BE2C (cell line): ENCODE measurements at regions not wholly inside any gene's neighbourhood (a gene's known extent, or its start where the extent isn't known, plus 50 kb on each side); places are given as distances from the start of the nearest gene placed in this dataset.

Experiments
- DNase-seq: peaks from one replicate; pipeline ENCODE4 v3.0.0-alpha.2; 2020
- H3K27me3 ChIP-seq: fragments of 250-450 bp; sonication (Bioruptor Pico); 2 replicates; pipeline ENCODE4 v1.5.1; 2020; ENCODE audit warnings: mild to moderate bottlenecking
- H3K36me3 ChIP-seq: fragments of 250-450 bp; sonication (Bioruptor Pico); 2 replicates; pipeline ENCODE4 v1.5.1; 2020; ENCODE audit warnings: mild to moderate bottlenecking
- H3K4me1 ChIP-seq: fragments of 250-450 bp; sonication (Bioruptor Pico); 2 replicates; pipeline ENCODE4 v1.5.1; 2020
- H3K4me3 ChIP-seq: 2 replicates; pipeline ENCODE4 v1.5.1; 2011; ENCODE audit warnings: low read depth, low read length
- H3K9me3 ChIP-seq: fragments of 250-450 bp; sonication (Bioruptor Pico); 2 replicates; pipeline ENCODE4 v1.5.1; 2020
- TF ChIP-seq, protein P1 (sequence below): IDR thresholded peaks from 2 replicates; pipeline ENCODE4 v1.5.1; 2012; ENCODE audit warnings: mild to moderate bottlenecking, low read depth, low read length

- Histone ChIP-seq H3K4me3 (no peak overlapping the region), H3K4me1 (no peaks in the 10 kb centered on the region), H3K36me3 (no peaks in the 10 kb centered on the region), H3K27me3 (no peaks in the 10 kb centered on the region), H3K9me3 (no peaks in the 10 kb centered on the region)
- TF ChIP-seq, protein P1, sequence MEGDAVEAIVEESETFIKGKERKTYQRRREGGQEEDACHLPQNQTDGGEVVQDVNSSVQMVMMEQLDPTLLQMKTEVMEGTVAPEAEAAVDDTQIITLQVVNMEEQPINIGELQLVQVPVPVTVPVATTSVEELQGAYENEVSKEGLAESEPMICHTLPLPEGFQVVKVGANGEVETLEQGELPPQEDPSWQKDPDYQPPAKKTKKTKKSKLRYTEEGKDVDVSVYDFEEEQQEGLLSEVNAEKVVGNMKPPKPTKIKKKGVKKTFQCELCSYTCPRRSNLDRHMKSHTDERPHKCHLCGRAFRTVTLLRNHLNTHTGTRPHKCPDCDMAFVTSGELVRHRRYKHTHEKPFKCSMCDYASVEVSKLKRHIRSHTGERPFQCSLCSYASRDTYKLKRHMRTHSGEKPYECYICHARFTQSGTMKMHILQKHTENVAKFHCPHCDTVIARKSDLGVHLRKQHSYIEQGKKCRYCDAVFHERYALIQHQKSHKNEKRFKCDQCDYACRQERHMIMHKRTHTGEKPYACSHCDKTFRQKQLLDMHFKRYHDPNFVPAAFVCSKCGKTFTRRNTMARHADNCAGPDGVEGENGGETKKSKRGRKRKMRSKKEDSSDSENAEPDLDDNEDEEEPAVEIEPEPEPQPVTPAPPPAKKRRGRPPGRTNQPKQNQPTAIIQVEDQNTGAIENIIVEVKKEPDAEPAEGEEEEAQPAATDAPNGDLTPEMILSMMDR = no peak
- no peak for DNase-seq
These were observed 56.5 kb upstream of the PPFIA2 start for GRCh38 chr12:81815611-81816010.

GRCh38 chr12:81811778-81812125 lies 52.6 kb upstream of the PPFIA2 start:
- Histone ChIP-seq H3K4me1 (no peaks in the 10 kb centered on the region), H3K27me3 (no peaks in the 10 kb centered on the region), H3K36me3 (no peaks in the 10 kb centered on the region), H3K9me3 (no peaks in the 10 kb centered on the region), H3K4me3 (no peak overlapping the region)
- TF ChIP-seq, protein P1 = no peak
- no peak for DNase-seq

DNA sequence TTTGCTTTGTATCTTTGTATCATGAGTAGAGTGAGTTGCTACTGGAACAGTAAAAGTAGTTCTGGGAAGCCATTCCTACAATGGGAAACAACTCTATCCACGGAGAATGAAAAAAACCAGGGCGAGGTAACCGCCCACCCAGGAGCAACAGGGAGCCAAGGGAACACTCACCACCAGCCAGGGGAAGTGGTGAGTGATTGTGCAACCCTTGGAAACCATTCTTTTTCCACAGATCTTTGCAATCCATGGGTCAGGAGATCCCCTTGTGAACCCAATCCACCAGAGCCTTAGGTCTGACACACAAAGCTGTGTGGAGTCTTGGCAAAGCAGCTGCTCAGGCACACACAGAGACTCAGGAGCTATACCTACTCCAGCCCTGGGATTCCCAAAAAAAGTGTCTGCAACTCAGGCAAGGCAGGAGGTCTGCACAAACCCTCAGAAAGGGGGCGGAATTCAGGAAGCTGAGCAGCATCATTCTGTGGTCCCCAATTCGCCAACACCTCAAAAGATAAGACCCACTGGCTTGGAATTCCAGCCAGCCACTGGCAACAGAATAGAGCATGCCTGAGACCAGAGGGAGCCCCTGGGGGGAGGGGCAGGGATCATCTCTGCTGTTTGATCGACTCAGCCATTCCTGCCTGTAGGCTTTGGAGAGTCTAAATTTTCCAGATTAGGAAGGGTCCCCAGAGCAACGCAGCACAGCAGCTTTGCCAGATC lies 52.1 kb upstream of the PPFIA2 start:
- no peak overlapping the region for H3K4me3 ChIP-seq
- H3K4me1 ChIP-seq = no peaks in the 10 kb centered on the region
- DNase-seq = no peak
- no peaks in the 10 kb centered on the region for H3K9me3 ChIP-seq
- no peaks in the 10 kb centered on the region for H3K27me3 ChIP-seq
- TF ChIP-seq, protein P1 = no peak
- H3K36me3 ChIP-seq = no peaks in the 10 kb centered on the region

- Histone ChIP-seq H3K36me3 (no peaks in the 10 kb centered on the region), H3K4me1 (no peaks in the 10 kb centered on the region), H3K4me3 (no peak overlapping the region), H3K27me3 (no peaks in the 10 kb centered on the region), H3K9me3 (no peaks in the 10 kb centered on the region)
- TF ChIP-seq, protein P1 = no peak
- DNase-seq = no peak
These were observed 50.9 kb upstream of the PPFIA2 start for GRCh38 chr12:81809829-81810595.

DNA sequence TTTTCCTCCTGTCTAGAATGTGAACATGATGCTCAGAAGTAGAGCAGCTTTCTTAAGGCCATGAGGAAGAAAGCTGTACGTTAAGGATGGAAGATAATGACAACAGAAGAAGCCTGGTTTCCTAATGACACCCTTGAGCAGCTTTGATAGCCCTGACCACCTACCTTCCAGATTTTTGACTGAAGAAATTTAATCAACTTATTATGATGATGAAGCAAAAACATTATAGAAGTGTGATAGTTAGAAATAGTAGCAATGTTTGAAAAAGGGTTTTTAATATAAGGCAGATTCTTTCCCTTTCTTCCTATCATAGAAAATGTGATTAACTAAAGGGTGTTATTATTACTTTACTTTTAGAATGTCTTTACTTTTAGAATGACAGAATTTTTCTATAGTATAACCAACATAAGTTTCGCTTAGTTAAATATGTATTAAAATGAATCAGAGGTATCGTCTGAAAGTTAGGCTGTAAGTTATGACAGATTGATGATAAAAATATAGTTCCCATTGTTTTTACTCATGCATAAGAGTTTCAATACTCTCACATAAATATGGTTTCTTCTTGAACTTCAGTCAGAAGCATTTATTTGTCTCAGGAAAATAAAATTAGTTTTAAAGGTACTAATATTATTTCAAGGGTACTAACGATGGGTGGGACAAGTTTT lies 50.1 kb upstream of the PPFIA2 start:
- TF ChIP-seq, protein P1 = no peak
- no peaks in the 10 kb centered on the region for H3K36me3 ChIP-seq
- no peaks in the 10 kb centered on the region for H3K9me3 ChIP-seq
- H3K27me3 ChIP-seq = no peaks in the 10 kb centered on the region
- DNase-seq = no peak
- H3K4me3 ChIP-seq = no peak overlapping the region
- no peaks in the 10 kb centered on the region for H3K4me1 ChIP-seq
